Fibroblast of peridontal ligament (primary cell): ENCODE measurements at regions not wholly inside any gene's neighbourhood (a gene's known extent, or its start where the extent isn't known, plus 50 kb on each side); places are given as distances from the start of the nearest gene placed in this dataset.

ENCODE experiments used
- DNase-seq: peaks from one replicate; pipeline ENCODE4 v3.0.0-alpha.2; 2010; ENCODE audit errors: extremely low read depth

DNA sequence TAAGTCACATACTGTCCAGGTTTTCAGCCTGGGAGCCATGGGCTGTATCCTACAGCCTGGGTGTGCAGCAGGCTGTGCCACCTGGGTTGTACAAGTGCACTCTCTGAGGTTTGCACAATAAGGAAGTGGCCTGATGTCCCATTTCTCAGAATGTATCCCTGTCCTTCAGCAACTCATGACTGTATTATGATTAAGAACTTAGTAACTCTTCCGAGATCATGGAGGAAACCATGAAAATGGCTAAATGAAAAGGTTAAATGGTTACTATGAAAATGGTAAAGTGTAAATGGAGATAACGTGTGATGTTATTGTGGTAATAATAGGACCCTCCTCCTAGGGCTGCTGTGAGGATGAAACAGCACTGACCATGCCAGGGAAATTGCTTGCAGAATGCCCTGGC, 227.6 kb downstream of the ANKRD60 start:
- DNase-seq = no peak

DNA sequence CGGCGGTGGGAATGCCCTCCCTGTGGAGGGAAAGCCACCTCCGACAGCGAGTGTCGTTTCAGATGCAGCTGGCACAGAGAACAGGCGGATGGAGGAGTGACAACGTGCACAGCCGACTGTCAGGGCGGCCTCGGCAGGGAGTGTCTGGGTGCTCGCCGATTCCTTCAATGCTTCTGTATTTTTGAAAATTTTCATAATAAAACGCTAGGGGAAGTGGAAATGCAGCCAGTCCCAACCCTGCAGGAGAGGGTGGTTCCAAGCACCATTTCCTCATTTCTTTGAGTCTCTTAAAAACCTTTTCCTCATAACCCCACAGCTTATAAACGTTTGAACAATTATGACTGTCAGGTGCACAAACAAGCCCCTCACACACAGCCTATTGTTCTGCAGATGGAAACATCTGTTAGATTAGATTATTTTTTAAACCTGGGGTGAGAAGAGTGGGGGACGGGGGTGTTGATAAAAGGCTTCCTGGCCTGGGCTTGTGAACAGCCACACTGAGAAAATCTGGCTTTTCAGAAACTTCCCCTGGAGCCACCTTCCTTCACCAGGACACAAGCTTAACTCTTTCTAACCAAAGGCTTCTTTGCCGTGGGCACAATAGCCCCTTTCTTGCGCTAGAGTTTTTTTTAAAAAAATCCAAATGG, 228.9 kb downstream of the ANKRD60 start:
- no peak for DNase-seq

DNA sequence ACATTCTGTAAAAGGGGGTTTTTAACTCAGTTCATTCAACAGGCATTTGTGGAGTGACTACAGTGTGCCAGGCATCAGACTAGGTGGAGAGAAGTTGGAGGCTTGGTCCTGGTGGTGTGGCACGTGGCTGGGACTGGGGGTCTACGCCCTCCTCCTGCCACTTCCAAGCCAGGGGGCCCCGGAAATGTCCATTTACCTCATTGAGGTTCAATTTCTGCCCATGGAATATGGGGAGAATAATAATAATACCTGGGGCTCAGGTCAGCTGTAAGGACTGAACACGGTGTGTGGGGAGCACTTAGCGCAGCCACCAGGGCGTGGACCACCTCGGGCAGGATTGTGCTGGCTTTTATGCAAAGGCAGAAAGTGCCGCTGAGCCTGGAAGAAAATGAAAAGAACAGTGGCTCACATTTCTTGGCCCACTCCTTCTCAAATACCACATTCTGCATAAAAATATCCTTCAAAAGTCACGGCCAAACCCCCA, 229.4 kb downstream of the ANKRD60 start:
- DNase-seq = no peak

DNA sequence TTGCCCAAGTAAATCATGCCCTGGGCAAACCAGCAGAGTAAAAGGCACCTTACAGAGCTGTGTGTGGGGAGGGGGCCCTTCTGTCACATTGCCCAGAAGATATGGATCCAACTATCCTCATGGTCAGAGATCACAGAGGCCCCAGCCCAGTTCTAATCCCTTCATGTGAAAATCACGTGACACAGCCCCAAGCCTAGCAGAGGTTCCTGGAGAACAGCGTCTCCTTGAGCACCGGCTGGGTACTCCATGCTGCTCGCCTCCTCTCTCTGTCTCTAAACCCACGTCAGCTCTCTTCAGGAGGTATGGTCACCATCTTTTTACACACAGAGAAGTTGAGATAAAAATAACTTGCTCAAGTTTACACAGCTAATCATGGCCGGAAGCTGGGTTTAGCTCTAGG, 230.2 kb downstream of the ANKRD60 start:
- no peak for DNase-seq

DNA sequence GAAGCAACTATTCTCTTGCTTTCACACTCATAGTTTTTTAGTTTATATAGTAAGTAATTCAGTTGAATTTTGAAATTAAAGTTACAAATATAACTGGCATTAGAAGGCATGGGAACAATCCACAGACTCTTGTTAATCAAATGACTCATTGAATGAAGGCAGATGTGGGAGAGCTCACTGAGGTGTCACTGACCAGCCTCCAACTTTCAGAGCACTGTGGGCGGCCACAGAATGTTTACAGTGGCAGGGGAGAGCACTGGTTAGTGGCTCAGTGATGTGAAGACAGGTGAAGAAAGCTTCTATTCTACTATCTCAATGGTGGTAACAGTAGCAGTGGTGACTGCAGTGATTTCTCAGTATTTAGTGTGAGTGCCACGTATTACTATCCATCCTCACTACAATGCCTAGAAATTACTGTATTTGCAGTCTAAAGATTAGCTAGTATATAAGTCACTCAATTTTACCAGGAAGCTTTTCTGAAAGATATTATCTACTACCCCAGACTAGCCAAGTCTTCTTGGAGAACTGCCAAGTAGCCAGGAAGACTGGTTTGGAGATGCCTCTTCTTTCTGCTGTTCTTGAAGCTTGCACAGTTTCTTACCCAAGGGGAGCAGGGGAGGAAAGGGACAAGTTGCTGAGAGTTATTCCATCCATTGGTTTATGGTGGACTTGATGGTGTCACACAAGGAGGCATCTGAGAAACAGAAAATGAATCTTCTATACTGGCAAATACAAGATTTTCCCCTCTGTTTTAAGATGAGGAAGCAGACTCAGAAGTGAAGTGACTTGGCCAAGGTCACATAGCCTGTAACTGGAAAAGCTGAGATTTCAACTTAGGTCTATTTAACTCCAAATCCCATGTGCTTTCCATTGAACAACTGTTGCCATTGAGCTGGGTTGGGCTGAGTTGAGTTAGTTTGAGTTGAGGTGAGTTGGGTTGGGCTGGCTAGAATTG, 231.2 kb downstream of the ANKRD60 start:
- DNase-seq = peak; percentile 56

DNA sequence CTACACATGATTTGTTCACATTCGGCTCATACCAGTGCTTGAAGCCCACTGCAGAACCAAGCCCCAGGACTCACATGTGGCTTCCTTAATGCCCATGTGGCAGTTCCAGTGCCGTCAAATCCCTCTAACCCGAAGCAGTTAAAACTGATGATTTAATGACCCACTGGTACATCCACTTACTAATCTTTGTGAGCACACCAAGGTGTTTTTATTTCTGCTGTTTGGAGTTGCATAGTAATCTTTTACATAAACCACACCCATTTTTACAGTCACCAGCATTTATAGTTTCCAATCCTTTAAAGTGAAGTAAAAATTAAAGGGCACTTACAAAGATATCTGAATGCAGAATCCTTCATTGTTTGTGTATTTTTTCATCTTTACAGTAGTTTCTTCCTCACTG, 232.0 kb downstream of the ANKRD60 start:
- no peak for DNase-seq

DNA sequence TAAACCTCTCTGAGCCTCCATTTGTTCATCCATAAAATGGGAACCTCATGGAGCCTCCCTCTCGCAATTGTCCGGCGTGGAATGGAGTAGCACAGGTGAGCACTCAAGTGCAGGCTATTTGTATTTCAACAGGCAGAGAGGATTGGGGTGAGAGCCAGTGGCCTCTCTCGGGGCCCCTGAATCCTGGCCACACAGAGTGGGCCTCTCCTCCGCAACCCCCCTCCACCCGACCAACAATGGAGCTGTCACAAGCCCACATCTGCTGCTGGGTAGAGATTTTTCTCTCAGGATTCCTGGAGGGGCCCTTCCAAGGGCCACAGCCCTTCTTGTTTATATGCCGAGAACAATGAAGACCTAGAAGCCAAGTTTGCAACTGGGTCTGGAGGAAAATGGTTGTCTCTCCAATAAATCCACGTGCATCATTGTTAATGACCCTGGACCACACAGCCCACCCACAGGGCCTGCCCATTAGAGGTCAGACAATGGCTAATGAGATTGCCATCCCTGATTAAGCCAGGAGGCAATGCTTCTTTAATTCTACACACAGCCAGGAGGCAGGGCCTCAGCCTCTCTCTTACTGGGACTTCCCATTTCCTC, 233.0 kb downstream of the ANKRD60 start:
- no peak for DNase-seq

DNA sequence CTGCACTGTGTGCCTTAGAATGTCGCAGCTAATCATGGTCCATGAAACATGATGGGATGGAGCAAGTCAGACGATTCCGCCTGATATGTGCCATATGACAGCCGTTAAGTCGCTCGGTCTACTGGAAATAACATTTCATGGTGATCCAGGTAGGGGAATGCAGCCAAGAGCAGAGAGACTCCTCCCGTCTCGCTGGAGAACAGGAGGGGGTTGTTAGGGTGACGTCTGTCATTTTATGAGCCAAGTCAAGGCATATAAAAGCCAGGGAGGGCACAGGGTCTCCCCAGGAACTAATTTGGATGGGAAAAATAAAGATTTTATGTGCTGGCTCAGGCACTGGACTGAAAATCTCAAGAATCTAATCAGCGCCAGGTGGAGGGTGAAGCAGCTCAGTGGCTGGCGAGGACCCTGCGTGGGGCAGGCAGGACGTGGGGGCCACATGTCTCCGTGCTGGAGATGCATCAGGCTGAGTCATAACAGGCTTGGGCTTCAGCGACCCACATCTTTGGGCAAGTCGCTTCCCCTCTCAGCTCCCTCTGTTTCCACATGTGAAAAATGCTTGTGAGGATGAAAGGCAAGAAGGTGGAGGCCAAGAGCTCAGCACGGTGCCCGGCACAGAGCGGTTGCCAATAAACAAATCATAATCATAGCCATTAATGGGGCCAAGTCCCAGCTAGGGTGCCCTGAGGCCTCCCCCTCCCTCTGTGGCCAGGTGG, 234.6 kb downstream of the ANKRD60 start:
- no peak for DNase-seq

DNA sequence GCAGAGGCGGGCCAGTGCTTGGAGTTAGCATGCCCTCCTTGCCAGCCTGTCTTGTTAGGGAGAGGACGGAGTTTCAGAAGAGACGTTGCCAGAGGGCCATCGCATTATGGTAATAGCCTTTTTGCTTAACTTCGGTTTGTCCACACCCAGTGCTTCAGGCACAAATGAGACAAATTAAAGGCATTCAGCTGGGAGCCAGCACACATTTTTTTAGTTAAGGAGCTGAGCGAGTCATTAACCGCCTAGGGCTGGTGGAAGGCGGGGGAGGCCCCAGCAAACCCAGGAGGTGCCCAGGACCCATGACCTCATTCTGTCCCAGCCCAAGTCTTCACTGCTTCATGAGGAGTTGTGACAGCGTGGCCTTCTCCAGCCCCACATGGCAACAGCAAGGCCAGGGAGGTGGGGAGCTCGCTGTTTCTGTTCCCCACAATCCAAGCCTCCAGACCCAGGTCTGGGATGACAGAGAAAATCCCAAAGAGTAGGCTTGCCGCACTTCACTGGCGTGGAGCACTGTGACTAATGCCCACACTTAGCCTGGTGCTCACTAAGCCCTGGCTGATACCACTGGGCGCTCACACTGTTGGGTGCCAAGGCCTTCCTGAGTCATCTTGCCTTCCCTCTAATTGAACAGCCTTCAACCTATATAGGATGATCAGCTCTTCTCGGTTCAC, 237.1 kb downstream of the ANKRD60 start:
- DNase-seq = peak; percentile 80

DNA sequence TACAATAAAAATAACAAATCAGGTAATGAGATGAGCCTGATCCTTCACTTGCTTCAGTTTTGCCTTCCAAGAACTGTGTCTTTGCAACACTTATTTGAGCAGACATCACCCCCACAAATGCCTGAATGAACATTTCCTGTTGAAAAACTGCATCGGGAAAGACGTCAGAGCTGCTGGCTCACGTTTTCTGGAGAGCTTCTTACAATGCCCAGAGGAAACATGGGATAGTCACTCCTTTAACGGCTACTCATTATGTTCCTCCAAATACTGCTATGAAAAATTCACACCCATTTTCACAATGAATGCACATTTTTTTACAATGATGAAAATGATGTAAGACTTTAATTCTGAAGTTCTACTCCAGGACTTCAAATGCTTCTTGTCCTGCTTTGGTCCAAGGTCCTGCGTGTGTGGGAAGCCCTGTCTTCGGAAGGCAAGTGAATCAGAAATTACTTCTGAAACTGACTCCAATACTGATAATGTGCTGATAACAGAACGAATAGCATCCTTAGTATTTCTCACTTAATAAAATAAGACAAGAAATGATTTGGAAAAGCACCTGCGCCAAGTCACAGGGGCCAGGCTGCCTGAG, 238.0 kb downstream of the ANKRD60 start:
- peak; percentile 67 for DNase-seq

DNA sequence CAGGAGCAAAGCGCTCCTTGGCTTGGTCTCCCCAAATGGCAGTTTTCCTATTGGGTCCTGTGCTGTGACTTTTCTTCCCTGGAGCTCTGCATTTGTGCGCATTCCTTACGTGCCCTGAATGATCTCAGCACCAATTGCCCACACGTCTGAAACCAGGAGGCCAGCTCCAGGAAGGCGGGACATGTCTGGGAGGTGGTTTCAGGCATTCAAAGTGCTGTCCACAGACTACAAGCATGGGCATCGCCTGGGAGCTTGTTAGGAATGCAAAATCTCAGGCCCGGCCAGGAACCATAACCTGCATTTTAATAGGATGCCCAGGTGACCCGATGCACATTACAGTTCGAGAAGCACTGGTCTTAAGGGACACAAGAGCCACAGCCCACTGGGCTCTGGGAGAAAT, 239.6 kb downstream of the ANKRD60 start:
- no peak for DNase-seq

DNA sequence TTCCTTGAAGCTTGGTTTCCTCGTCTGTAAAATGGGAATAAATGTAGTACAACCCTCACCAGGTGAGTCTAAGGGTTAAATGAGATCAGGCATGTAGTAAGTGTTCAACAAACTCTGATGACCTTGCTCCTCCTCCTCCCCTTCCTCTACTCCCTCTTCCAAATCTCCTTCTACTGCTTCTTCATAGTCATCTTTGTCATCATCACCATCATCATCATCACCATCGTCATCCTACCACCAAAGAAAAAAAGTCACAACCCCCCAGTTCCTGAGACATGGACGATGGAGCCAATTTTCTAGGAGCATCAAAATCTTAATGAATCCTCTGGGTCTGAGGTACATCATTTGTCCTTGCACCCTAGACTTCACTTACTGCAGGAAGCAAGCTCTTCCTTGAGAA, 240.0 kb downstream of the ANKRD60 start:
- DNase-seq = no peak

DNA sequence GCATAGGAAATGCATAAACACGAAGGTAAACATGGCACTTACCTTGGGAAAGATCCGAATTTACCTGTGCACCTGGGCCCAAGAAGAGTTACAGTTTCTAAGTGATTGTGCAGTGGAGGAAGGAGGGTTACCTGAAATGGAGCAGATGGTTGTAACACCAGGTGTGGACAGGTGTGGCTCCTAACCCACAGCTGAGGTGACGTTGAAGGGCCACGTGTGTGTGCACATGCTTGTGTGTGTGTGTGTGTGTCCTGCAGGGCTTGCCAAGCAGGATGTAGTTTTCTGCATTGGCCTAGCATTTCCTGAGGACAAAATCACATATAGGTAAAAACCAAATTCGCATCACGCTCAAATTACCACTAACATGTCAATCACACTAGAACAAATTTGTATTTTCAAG, 240.8 kb downstream of the ANKRD60 start:
- no peak for DNase-seq

DNA sequence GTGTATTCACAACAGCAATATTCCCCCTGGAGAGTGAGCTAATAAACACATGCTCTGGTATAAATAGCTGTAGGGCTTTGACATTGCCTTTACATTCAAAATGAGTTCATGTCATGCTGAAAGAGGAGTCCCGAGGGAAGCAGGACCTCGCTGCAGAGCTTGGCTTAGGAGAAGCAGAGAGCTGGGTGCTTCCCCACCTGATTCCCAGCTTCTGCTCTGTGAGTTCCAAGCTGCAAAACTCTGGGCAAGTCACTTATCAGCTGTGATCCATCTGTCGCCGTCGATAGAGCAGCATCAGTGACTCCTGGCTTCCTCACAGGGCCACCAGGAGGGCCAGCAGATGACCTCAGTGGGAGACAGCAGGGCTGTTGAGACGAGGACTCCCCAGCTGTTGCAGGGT, 241.8 kb downstream of the ANKRD60 start:
- DNase-seq = no peak

DNA sequence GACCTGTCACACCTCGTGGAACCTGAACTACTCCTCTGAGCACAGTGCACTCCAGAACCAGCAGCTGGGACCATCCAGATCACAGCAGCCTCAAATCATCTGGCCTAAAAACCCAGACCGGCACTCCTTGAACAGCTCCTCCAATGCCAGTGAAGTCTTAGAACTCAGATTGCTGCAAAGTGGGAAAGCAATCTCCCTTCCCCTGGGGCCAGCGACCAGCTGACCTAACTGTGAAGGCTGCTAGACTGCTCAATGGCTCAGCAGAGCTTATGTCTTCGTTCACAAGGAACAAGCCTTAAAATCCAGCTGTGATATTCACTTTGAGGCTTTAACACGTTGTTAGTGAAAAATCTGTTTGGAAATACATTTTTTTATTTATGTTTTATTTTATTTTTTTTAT, 243.2 kb downstream of the ANKRD60 start:
- peak; percentile 11 for DNase-seq

DNA sequence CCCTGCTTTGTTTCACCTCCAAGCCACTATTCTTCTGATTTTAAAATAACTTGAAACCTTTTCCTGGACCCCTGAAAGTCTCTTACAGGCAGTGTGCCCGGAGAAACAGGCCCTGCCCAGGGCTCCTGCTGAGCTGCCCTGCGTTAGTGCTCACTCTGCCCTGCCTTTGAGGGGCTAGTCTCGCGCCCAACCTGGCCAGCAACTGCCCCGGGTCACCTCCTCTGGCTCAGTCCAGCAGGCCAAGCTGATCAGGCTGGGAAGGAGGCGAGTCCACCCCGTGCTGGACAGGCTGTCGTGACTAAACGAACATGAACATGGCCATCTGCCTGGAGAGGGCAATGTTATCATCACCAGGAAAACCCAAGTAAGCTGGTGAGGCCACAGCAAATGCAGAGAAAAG, 245.4 kb downstream of the ANKRD60 start:
- DNase-seq = no peak

DNA sequence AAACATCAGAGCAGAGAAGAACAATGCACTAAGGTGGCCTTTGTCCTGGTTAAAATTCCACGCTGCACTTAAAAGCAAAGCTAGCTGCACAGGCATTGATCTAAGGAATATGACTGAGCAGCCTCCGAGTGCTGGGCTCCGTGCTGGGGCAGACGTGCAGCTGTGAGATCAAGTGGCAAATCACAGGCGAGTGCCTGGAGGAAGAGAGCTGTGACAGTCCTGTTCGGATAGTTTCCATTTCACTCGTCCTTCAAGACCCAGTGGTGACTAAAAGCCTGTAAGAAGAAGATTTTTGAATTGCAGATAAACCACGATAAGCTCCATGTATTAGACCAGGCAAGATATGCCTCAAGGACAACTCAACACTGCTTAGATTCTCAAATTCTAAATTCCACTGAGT, 247.9 kb downstream of the ANKRD60 start:
- DNase-seq = no peak

DNA sequence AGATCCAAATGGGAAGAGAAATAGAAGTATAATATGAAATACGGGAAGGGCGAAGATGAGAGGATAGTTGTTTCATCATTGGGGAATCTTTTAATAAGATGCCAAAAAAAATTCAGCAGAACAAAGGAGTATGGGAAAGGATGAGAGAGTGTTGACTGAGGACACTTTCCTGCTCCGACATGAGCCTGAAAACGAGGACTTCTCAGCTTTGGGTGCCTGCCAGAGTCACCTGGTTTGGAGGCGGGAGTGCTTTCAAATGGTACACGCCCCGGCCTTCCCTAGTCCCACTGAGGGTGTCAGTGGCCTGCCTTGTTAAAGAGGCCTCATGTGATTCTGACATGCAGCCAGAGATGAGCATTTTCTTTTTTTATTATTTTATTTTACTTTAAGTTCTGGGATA, 250.9 kb downstream of the ANKRD60 start:
- DNase-seq = no peak

DNA sequence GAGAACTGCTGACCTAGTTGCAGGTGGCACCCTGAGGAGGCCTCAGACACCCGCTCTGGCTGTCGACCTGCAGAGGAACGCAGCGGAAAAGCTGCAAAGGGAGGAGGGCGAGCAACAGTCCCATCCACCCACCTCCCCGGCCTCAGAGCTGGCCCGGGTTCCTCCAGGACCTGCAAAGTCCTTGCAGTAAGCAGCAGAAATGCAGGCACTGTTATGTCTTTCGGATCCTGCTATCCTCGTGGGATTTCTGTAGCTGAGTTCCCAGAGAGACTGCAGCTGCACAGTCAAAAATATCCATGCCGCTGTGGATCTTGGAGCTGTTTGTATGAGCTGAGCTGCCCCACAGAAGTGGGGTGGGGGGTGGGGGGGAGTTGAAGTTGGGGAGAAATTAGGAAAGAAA, 251.3 kb downstream of the ANKRD60 start:
- DNase-seq = no peak

DNA sequence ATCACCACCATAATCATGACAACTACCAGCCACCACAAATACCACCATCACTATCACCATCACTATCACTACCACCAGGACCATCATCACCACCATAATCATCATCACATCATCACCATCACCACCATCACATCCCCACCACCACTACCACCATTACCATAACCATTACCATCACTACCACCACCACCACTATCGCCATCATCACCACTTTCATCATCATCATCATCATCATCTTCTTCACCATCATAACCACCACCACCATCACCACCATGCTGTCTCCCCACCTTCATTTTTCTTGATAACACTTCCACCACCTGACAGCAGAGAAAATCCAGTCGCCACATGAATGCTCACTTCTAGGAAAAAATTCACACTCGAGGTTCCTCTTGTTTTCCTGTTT, 253.6 kb downstream of the ANKRD60 start:
- DNase-seq = no peak

DNA sequence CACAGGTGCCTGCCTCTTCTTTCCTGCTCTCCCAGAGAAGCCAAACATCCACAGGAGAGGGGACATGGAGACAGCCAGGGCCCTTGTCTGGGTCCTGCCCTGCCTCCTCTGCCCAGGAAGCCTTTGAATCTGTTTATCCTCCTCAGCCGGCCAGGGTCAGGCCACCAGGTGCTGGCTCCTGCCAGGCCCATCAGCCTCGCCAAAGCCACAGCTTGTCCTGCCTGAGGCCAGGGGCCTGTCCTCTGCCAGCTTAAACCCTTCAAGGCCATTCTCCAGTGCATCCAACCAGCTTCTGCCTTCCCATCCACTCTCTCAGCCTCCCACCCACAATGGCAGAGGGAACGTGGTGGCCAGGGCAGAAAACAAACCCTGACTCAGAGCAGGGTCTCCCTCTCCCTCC, 254.6 kb downstream of the ANKRD60 start:
- DNase-seq = no peak
